Effector memory CD8-positive, alpha-beta T cell (primary cell): ENCODE measurements at regions not wholly inside any gene's neighbourhood (a gene's known extent, or its start where the extent isn't known, plus 50 kb on each side); places are given as distances from the start of the nearest gene placed in this dataset.

ENCODE experiments used
- ATAC-seq: fragments of 150-1000 bp; cut with Tn5 transposase; replicated peaks from 2 replicates; pipeline ENCODE4 v1.10.0; 2021; ENCODE audit warnings: mild to moderate bottlenecking, moderate library complexity
- DNase-seq, 3 experiments: peaks; one replicate each; pipeline ENCODE4 v3.0.0; 2021
- H3K27ac Mint-ChIP-seq, 2 donors: one replicate each; pipeline ENCODE4 v1.8.0; 2022; ENCODE audit warnings: mild to moderate bottlenecking in 2 of 2, mixed read lengths in 2 of 2, moderate library complexity in 2 of 2
- H3K27me3 Mint-ChIP-seq, 2 donors: one replicate each; pipeline ENCODE4 v1.8.0; 2022; ENCODE audit warnings: mixed read lengths in 2 of 2
- H3K36me3 Mint-ChIP-seq: one replicate; pipeline ENCODE4 v1.8.0; 2022; ENCODE audit warnings: mild to moderate bottlenecking, moderate library complexity, mixed read lengths; ENCODE audit not compliant: insufficient read depth
- H3K4me1 Mint-ChIP-seq, 2 donors: one replicate each; pipeline ENCODE4 v1.8.0; 2022; ENCODE audit warnings: low read depth in 2 of 2, mixed read lengths in 2 of 2
- H3K4me3 Mint-ChIP-seq, 2 donors: one replicate each; pipeline ENCODE4 v1.8.0; 2022; ENCODE audit warnings: mild to moderate bottlenecking in 2 of 2, mixed read lengths in 2 of 2, moderate library complexity in 2 of 2
- H3K9me3 Mint-ChIP-seq, 2 donors: one replicate each; pipeline ENCODE4 v1.8.0; 2022; ENCODE audit warnings: mixed read lengths in 2 of 2

DNA sequence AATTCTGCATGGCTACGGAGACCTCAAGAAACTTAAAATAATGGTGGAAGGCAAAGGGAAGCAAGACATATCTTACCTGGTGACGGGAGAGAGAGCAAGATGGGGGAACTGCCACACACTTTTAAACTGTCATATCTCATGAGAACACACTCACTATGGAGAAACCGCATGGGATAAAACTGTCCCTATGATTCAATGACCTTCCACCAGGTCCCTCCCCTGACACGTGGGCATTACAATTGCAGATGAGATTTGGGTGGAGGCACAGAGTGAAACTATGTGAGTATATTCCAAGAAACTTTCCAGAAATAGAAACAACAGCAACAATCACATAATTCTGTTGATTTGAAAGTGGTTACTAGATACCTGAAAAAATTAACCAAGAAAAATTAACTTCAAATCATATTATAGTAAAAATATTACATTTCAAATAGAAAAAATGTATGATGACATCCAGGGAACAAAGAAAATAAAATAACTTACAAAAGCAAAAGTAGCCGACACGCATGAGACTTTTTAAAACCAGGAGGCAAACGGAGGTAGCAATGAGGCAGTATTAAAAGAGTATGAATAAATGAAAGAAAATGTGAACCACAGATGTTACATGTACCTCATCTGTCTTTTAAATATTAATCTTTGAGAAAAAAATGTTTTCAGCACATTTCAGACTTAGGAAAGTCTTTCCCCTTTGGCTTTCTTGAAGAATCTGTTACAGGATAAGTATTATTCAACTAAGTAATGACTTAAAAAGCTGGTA, 879.5 kb downstream of the TECRL start:
- no peak for ATAC-seq
- no peaks in the 10 kb centered on the region for H3K4me1 Mint-ChIP-seq
- H3K9me3 Mint-ChIP-seq: peaks cover 0 to 2% of the 10 kb centered on the region in 2 donors
- no peak for DNase-seq
- no peaks in the 10 kb centered on the region for H3K27me3 Mint-ChIP-seq
- no peak overlapping the region for H3K4me3 Mint-ChIP-seq
- H3K36me3 Mint-ChIP-seq: no peaks in the 10 kb centered on the region
- H3K27ac Mint-ChIP-seq: no peak overlapping the region

DNA sequence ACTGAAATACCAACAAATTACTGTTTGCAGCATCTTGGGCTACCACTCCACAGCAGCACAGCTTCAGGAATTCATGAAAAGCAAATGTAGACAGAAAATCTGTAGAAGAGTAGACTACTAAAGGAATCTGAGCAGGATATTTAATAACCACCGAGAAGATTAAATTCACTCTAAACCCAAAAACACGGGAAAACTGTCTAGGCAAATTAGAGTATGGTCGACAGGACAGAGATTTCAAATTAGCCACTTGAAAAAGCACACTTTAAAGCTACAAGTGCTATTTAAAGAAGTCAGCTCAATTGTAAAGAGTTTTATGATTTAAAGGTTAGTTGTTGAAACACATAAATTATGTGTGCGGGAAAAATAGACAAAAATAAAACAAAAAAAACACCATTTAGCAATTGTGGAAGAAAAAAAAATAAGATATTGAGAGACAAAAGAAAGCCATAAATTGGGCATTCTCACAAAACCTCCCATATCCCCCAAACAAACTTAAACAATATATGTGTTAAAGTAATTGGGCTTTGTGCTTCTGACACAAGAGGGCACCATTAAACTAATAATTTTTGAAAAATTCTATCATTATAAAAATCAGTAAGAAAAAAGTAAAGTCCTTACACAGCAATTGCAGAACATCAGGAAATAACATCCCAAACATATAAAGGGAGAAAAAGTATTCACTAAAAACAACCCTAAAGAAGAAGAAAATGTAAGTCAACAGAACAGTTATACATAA, 880.8 kb downstream of the TECRL start:
- Mint-ChIP-seq H3K27ac (no peak overlapping the region), H3K4me3 (no peak overlapping the region), H3K27me3 (no peaks in the 10 kb centered on the region), H3K9me3 (no peaks in the 10 kb centered on the region), H3K36me3 (no peaks in the 10 kb centered on the region), H3K4me1 (no peaks in the 10 kb centered on the region)
- no peak for DNase-seq
- ATAC-seq: no peak

DNA sequence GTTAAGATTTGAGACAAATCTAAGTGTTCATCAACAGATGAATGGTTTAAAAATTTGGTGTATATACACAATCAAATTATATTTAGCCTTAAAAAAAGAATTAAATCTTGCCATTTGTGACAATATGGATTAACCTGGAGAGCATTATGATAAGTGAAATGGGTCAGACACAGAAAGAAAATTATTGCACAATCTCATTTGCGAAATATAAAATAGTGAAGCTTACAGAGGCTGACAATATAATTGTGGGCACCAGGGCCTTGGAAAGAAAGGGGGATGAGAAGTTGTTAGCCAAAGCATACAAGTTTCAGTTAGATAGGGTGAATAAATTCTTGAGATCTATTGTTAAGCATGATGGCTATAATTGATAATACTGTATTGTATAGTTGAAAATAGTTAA, 883.0 kb downstream of the TECRL start:
- peaks cover 0 to 8% of the 10 kb centered on the region in 2 donors for H3K9me3 Mint-ChIP-seq

DNA sequence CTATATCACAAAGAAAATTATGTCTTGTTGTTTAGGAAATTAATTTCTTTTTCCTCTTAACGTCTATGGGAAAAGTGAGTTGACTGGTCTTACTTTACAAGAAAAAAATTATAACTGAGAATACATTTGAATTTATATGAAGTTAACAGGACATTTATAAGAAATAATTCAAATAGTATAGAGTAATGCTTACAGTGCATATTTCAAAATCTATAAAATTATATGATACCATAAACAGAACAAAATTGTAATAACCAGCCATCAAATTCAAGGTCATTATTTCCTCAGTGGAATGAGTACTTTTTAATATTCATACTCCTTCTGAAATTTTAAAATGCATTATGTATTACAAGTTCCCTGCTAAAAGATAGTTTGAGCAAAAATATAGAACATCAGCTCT, 884.5 kb downstream of the TECRL start:
- Mint-ChIP-seq H3K4me3 (no peak overlapping the region), H3K27me3 (no peaks in the 10 kb centered on the region), H3K36me3 (no peaks in the 10 kb centered on the region), H3K9me3 (peaks cover 0 to 9% of the 10 kb centered on the region in 2 donors), H3K27ac (no peak overlapping the region), H3K4me1 (no peaks in the 10 kb centered on the region)
- ATAC-seq: no peak
- no peak for DNase-seq

More for the DNA sequence above, 883.0 kb downstream of the TECRL start:
- DNase-seq: no peak
- Mint-ChIP-seq H3K27me3 (no peaks in the 10 kb centered on the region), H3K4me1 (no peaks in the 10 kb centered on the region), H3K4me3 (no peak overlapping the region), H3K36me3 (no peaks in the 10 kb centered on the region), H3K27ac (no peak overlapping the region)
- no peak for ATAC-seq

DNA sequence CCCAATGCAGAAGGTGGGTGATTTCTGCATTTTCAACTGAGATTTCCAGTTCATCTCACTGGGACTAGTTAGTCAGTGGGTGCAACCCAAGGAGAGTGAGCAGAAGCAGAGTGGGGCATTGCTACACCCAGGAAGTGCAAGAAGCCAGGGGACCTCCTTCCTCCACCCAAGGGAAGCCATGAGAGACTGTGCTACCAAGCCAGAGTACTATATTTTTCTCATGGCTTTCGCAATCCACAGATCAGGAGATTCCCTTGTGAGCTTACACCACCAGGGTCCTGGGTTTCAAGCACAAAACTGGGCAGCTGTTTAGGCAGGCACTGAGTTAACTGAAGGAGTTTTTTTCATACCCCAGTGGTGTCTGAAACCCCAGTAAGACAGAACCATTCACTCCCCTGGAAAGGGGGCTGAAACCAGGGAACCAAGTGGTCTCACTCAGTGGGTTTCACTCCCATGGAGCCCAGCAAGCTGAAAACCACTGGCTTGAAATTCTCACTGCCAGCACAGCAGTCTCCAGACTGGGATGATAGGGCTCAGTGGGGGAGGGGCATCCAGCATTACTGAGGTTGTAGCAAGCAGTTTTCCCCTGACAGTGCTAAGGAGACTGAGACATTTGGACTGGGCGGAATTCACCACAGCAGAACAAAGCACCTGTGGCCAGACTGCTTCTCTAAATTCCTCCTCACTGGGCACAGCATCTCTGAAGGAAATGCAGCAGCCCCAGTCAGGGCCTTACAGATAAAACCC, 903.4 kb downstream of the TECRL start:
- Mint-ChIP-seq H3K36me3 (peaks cover 3% of the 10 kb centered on the region), H3K4me3 (no peak overlapping the region), H3K9me3 (peaks cover 8 to 12% of the 10 kb centered on the region in 2 donors), H3K27ac (no peak overlapping the region), H3K4me1 (no peaks in the 10 kb centered on the region), H3K27me3 (no peaks in the 10 kb centered on the region)
- no peak for ATAC-seq
- DNase-seq: no peak

DNA sequence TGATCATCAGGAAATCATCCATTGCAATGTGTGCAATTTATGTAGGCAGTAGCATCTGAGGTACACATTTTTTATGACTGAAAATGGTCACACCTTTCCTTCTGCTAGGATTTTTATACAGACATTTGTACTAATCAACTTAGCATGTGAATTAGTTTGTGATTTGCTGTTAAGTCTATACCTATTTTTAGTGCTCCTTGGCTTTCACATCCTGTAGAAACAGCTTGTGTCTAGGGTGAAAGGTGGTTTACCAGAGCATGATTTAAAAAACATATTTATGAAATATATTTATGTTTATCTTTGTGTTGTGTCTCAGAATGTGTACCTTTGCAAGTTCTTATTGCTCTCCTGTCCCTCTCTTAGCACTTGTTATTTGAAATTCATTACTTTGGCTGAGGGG, 916.0 kb downstream of the TECRL start:
- Mint-ChIP-seq H3K36me3 (no peaks in the 10 kb centered on the region), H3K27me3 (no peaks in the 10 kb centered on the region), H3K27ac (no peak overlapping the region), H3K4me1 (no peaks in the 10 kb centered on the region), H3K9me3 (peaks cover 12 to 17% of the 10 kb centered on the region in 2 donors), H3K4me3 (no peak overlapping the region)
- no peak for ATAC-seq
- DNase-seq: no peak

DNA sequence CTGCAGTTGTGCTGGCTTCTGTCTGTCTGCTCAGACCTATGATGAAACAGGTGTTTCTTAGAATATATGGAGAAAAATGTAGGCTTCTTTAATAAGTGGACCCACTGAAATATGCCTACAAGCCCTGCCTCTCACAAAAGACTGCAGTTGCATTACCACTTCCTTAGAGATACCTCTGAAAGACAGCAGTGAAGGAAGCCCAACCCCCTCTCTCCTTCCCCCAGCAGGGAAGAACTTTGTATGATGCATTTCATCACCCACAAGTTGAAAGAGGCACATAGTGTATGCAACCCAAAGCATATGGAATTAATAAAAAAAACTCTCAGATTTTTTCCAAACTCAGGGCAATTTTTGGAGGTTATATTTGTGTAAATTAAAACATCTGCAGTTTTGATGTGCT, 916.7 kb downstream of the TECRL start:
- Mint-ChIP-seq H3K27me3 (no peaks in the 10 kb centered on the region), H3K4me1 (no peaks in the 10 kb centered on the region), H3K9me3 (peaks cover 12 to 14% of the 10 kb centered on the region in 2 donors), H3K27ac (no peak overlapping the region), H3K4me3 (no peak overlapping the region), H3K36me3 (no peaks in the 10 kb centered on the region)
- ATAC-seq (no peak), DNase-seq (no peak)

DNA sequence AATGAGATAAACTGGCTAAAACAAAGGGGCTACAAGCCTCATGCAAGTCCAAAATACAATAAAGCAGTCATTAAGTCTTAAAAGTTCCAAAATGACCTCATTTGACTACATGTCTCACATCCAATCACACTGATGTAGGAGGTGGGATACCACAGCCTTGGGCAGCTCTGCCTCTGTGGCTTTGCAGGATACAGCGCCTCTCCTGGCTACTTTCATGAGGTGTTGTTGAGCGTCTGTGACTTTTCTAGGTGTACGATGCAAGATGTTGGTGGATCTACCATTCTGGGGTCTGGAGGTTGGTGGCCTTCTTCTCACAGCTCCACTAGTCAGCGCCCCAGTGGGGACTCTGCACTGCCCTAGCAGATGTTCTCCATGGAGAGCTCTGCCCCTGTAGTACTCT, 944.9 kb downstream of the TECRL start:
- H3K27me3 Mint-ChIP-seq: no peaks in the 10 kb centered on the region
- peaks cover 3% of the 10 kb centered on the region for H3K36me3 Mint-ChIP-seq
- ATAC-seq (no peak), DNase-seq (no peak)
- no peak overlapping the region for H3K4me3 Mint-ChIP-seq
- H3K9me3 Mint-ChIP-seq: peaks cover 11 to 18% of the 10 kb centered on the region in 2 donors
- H3K27ac Mint-ChIP-seq: no peak overlapping the region
- H3K4me1 Mint-ChIP-seq: no peaks in the 10 kb centered on the region

DNA sequence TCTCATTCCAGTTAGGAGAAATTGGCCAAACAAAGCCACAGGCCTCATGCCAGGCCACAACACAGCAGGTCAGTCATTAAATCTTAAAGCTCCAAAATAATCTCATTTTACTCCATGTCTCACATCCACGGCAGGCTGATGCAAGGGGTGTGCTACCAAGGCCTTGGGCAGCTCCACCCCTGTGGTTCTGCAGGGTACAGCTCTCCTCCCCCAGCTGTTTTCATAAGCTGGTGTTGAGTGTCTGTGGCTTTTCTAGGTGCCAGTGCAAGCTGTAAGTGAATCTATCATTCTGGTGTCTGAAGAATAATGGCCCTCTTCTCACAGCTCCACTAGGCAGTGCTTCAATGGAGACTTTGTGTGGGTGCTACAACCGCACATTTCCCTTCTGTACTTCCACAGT, 949.2 kb downstream of the TECRL start:
- DNase-seq (no peak), ATAC-seq (no peak)
- H3K27me3 Mint-ChIP-seq: no peaks in the 10 kb centered on the region
- H3K9me3 Mint-ChIP-seq: peaks cover 9 to 11% of the 10 kb centered on the region in 2 donors
- no peaks in the 10 kb centered on the region for H3K36me3 Mint-ChIP-seq
- no peak overlapping the region for H3K27ac Mint-ChIP-seq
- H3K4me1 Mint-ChIP-seq: no peaks in the 10 kb centered on the region
- no peak overlapping the region for H3K4me3 Mint-ChIP-seq

DNA sequence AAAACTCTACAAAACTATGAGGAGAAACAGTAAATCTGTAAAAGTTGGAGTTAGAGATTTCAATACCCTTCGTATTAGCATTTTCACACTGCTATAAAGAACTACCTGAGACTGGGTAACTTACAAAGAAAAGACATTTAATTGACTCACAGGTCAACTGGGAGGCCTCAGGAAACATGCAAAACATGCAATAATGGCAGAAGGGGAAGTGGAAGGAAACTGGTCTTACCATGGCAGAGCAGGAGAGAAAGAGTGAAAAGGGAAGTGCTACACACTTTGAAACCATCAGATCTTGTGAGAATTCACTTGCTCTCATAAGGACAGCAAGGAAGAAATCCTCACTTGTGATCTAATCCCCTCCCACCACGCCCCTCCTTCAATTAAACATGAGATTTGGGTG, 949.9 kb downstream of the TECRL start:
- Mint-ChIP-seq H3K4me3 (no peak overlapping the region), H3K36me3 (no peaks in the 10 kb centered on the region), H3K27me3 (no peaks in the 10 kb centered on the region), H3K9me3 (peaks cover 8 to 11% of the 10 kb centered on the region in 2 donors), H3K27ac (no peak overlapping the region), H3K4me1 (no peaks in the 10 kb centered on the region)
- DNase-seq: no peak
- ATAC-seq: no peak

DNA sequence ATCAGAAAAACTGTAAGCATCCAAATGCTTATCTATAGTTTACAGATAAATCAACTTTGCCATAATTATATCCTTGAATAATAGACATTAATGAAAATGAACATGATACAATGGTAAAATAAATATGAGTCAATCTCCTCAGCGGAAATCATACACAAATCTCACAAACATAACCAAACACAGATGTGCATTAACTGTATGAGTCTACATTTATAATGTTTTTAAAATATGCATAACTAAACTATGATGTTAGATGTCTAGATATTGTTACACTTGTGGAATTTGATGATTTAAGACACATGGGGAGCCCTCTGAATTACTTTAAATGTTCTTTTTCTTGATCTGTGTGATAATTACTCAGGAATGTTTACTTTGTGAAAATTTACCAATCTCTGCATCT, 951.2 kb downstream of the TECRL start:
- Mint-ChIP-seq H3K4me1 (no peaks in the 10 kb centered on the region), H3K36me3 (no peaks in the 10 kb centered on the region), H3K4me3 (no peak overlapping the region), H3K27me3 (no peaks in the 10 kb centered on the region), H3K9me3 (peaks cover 8 to 11% of the 10 kb centered on the region in 2 donors), H3K27ac (no peak overlapping the region)
- no peak for DNase-seq
- no peak for ATAC-seq

DNA sequence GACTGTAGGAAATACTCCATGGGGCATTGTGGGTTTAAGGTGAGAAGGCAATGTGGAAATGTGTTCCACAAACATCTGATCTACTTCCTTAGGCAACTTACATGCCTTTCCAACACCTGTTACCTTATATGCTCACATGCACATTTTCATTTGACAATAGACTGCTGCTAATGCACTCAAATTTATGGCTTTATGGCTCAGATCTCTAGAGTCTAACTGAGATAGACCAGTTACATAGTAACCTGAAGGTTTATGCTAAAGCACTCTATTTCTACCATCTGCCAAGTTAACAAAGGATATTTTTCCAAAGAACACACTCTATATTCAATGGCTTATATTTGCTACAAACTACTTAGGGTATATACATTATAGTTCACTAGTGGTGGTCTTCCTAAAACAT, 969.0 kb downstream of the TECRL start:
- Mint-ChIP-seq H3K9me3 (peaks cover 9 to 22% of the 10 kb centered on the region in 2 donors), H3K27ac (no peak overlapping the region), H3K4me1 (no peaks in the 10 kb centered on the region), H3K36me3 (no peaks in the 10 kb centered on the region), H3K4me3 (no peak overlapping the region), H3K27me3 (no peaks in the 10 kb centered on the region)
- no peak for ATAC-seq
- no peak for DNase-seq

DNA sequence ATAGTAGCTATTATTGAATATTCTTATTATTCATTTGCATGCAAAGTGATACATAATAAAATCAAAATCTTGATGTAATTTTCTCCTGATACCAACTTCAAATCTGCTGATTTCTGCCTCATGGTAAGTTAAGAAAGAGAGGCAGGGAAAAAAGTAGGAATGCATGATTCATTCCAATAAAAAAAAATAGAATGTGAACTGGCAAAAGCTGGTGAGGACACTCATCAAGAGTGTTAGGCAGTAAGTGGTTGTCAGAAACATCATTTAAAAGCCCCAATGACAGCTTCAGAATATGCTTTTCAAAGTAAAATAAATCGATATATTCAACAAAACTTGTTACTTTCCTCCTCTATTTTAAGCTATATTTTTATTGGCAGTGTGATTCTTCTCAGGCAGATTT, 979.1 kb downstream of the TECRL start:
- Mint-ChIP-seq H3K4me3 (no peak overlapping the region), H3K27me3 (no peaks in the 10 kb centered on the region), H3K9me3 (peaks cover 6 to 24% of the 10 kb centered on the region in 2 donors), H3K27ac (no peak overlapping the region), H3K4me1 (no peaks in the 10 kb centered on the region), H3K36me3 (no peaks in the 10 kb centered on the region)
- DNase-seq: no peak
- no peak for ATAC-seq

DNA sequence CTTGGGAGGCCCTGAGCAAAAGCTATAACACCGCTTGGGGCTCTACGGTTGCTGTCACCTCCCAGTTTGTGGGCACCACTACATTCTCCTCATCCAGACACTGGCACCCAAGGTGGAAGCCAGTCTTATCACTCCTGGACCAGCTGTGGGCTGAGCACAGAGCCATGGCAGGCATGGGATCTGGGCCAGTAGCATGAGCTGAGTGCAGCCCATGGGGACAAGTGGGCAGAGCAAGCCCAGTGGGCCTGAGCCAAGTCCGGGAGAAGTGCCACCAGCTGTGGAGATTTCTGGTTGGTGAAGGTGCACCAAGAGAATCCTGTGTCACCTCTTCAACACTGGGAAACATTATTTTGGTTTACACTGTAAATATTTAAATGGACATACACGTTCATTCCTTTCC, 1013.0 kb downstream of the TECRL start:
- Mint-ChIP-seq H3K36me3 (no peaks in the 10 kb centered on the region), H3K4me1 (no peaks in the 10 kb centered on the region), H3K4me3 (no peak overlapping the region), H3K27me3 (no peaks in the 10 kb centered on the region), H3K27ac (no peak overlapping the region), H3K9me3 (peaks cover 0 to 7% of the 10 kb centered on the region in 2 donors)
- ATAC-seq (no peak), DNase-seq (no peak)
